ENCODE measurements at regions not wholly inside any gene's neighbourhood (a gene's known extent, or its start where the extent isn't known, plus 50 kb on each side); places are given as distances from the start of the nearest gene placed in this dataset.

DNA sequence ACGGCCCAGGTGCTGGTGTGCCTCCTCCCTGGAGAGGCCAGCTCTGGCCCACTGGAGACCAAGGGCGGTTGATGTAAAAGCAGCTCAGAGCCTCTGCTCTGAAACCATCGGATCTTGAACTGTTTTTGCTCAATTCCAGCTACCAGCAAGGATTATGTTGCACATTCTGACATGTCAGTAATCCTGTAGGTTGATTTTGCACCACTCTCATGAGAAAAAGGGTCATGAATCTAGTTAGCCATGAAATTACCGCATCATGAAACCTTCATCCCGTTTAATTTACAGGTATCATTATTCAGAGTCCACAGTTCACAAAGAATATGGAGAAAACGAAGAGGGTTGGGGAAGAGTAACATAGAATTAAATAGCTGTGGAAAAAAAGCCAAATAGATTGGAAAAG lies 120.4 kb upstream of the NSMCE3 start:
- TF ChIP-seq, protein P1, sequence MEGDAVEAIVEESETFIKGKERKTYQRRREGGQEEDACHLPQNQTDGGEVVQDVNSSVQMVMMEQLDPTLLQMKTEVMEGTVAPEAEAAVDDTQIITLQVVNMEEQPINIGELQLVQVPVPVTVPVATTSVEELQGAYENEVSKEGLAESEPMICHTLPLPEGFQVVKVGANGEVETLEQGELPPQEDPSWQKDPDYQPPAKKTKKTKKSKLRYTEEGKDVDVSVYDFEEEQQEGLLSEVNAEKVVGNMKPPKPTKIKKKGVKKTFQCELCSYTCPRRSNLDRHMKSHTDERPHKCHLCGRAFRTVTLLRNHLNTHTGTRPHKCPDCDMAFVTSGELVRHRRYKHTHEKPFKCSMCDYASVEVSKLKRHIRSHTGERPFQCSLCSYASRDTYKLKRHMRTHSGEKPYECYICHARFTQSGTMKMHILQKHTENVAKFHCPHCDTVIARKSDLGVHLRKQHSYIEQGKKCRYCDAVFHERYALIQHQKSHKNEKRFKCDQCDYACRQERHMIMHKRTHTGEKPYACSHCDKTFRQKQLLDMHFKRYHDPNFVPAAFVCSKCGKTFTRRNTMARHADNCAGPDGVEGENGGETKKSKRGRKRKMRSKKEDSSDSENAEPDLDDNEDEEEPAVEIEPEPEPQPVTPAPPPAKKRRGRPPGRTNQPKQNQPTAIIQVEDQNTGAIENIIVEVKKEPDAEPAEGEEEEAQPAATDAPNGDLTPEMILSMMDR (IDR thresholded peaks at IDR 0.05; ENCODE audit: extremely low read depth, insufficient read depth, missing control alignments): no peak
- in situ Hi-C loops (cut with MboI; ENCODE audit: low pct_unique_long_range_greater_than_20kb, low sequenced_read_pairs, unreplicated experiment): no loop called here
- DNase-seq (ENCODE audit: low spot score): no peak

DNA sequence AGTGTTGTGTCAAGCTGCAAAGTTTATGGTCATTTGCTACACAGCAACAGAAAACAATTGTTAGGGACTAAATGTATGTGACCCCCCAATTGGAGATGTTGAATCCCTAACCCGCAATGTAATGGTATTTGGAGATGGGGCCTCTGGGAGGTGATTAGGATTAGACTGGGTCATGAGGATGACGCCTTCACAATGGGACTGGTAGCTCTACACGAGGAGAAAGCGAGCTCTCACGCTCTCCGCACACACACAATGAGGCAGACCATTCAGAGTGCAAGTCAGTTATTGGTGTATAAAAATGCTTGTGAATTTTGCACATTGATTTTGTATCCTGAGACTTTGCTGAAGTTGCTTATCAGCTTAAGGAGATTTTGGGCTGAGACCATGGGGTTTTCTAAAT lies 116.9 kb upstream of the NSMCE3 start:
- in situ Hi-C loops (cut with MboI; ENCODE audit: low pct_unique_long_range_greater_than_20kb, low sequenced_read_pairs, unreplicated experiment): no loop called here
- TF ChIP-seq, protein P1 (IDR thresholded peaks at IDR 0.05; ENCODE audit: extremely low read depth, insufficient read depth, missing control alignments): no peak

DNA sequence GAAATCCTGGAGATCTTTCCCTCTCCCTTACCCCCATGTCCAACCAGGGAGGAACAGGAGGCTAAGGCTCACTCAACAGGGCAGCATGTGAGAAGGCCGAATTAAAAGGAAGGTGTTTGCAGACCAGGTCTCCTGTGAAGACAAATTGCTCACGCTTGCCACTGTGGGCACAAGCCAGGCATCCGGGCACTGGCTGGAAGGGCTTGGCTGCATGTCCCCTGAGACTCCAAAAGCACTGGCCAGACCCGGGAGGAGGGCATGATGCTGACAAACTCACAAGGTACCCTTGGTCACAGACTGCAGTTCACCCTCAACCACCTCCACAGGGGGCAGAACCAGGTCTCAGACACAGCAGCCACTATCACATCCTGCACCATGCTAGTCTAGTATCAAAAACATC lies 113.7 kb upstream of the NSMCE3 start:
- in situ Hi-C loops (cut with MboI; ENCODE audit: low pct_unique_long_range_greater_than_20kb, low sequenced_read_pairs, unreplicated experiment): no loop called here
- no peak for DNase-seq (ENCODE audit: low spot score)
- TF ChIP-seq, protein P1 (IDR thresholded peaks at IDR 0.05; ENCODE audit: extremely low read depth, insufficient read depth, missing control alignments): no peak

More for the DNA sequence above, 116.9 kb upstream of the NSMCE3 start:
- no peak for DNase-seq (ENCODE audit: low spot score)

DNA sequence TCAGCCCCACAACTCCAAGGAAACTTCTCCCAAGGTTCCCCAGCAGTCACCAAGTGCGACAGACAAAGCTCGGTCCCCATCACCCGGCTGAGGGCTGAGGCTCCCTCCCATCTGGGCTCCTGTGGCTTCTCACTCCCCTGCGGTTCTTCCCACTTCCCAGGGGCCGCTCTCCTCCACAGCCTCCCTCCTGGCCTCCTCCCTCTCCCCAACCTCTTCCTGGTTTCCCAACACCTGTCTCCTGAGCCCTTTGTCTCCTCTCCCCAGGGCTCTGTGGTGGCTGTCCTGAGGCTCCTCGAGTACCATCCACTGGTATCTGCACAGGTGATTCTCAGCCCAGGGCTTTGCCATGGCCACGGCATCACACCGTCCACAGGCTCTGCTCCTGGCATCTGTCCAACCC lies 113.2 kb upstream of the NSMCE3 start:
- in situ Hi-C loops (cut with MboI; ENCODE audit: low pct_unique_long_range_greater_than_20kb, low sequenced_read_pairs, unreplicated experiment): no loop called here
- TF ChIP-seq, protein P1 (IDR thresholded peaks at IDR 0.05; ENCODE audit: extremely low read depth, insufficient read depth, missing control alignments): no peak
- no peak for DNase-seq (ENCODE audit: low spot score)

DNA sequence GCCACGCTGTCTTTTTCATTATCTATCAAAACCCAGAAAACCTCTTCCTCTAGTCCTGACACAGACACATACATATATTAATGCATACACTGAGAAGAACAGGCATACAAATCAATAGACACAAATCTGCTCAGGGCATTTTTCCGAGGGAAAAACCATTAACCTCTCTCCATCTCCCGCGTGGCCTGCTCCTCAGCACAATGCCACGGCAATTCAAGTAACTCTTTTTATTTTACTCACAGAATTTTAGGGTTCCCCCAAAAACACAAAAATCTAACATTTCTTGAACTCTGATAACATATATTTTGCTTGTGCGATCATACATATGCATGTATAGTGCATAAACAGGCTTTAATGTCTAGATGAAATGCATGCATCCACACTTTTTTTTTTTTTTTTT lies 110.8 kb upstream of the NSMCE3 start:
- no peak for DNase-seq (ENCODE audit: low spot score)
- in situ Hi-C loops (cut with MboI; ENCODE audit: low pct_unique_long_range_greater_than_20kb, low sequenced_read_pairs, unreplicated experiment): no loop called here
- TF ChIP-seq, protein P1 (IDR thresholded peaks at IDR 0.05; ENCODE audit: extremely low read depth, insufficient read depth, missing control alignments): no peak

DNA sequence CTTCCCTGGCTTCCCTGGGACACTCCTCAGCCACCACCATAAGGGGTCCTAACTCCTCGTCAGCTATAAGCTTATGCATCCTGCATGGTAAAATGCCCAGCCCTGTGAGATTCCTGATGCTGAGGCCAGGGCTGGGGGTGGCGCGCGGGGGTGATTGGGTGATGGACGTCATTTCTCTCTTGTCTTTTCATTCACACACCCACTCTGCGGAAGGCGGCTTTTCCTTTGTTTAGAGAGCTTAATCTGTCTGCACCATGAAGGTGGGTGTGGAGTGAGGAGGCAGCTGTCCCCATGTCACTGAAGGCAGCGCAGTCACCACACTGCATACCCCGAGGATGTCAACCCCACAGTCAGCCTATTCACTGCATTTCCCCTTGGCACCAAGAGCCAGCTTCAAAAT lies 110.0 kb upstream of the NSMCE3 start:
- in situ Hi-C loops (cut with MboI; ENCODE audit: low pct_unique_long_range_greater_than_20kb, low sequenced_read_pairs, unreplicated experiment): no loop called here
- TF ChIP-seq, protein P1 (IDR thresholded peaks at IDR 0.05; ENCODE audit: extremely low read depth, insufficient read depth, missing control alignments): no peak
- DNase-seq (ENCODE audit: low spot score): no peak

DNA sequence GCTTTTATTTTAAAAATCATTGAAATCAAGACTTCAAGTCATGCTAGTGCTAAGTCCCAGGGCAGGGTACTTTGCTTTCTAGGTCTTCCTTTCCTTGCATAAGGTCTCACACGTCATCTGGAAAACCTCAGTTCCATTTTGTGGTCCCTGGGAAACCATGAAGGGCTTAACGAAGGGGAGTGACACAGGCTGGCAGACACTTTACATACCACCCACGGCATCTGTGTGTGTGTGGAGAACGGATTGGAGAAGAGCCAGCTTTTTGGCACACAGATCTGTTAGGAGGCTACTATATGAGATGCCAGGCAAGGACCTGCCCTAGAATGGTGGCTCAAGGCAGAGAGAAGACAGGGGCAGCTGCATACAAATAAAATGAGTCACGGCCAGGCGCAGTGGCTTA lies 107.5 kb upstream of the NSMCE3 start:
- in situ Hi-C loops (cut with MboI; ENCODE audit: low pct_unique_long_range_greater_than_20kb, low sequenced_read_pairs, unreplicated experiment): no loop called here
- TF ChIP-seq, protein P1 (IDR thresholded peaks at IDR 0.05; ENCODE audit: extremely low read depth, insufficient read depth, missing control alignments): no peak
- no peak for DNase-seq (ENCODE audit: low spot score)

Measured in GM13977 (cell line).